Activated CD4-positive, alpha-beta T cell treated with anti-CD3 and anti-CD28 coated beads, Interleukin-2, amount 50 U/mL, for 16 hours (primary cell): ENCODE measurements at regions not wholly inside any gene's neighbourhood (a gene's known extent, or its start where the extent isn't known, plus 50 kb on each side); places are given as distances from the start of the nearest gene placed in this dataset.
"Not testable (repeated sequence)": the region's sequence is repeated elsewhere in the genome, so short reads cannot be mapped to it uniquely, and the experiment has no call there.

Experiments used
- DNase-seq: peaks from one replicate; pipeline ENCODE4 v3.0.0-alpha.2; 2020

- DNase-seq, result not testable (repeated sequence)
Measured at GRCh38 chr16:7769091-7769490, 436.4 kb downstream of the RBFOX1 start.

GRCh38 chr16:7765079-7765550 is 432.5 kb downstream of the RBFOX1 start:
- no peak for DNase-seq

- DNase-seq, result no peak
Measured at GRCh38 chr16:7763111-7763510, 430.5 kb downstream of the RBFOX1 start.
